Neural cell (in vitro differentiated cells): ENCODE measurements at regions not wholly inside any gene's neighbourhood (a gene's known extent, or its start where the extent isn't known, plus 50 kb on each side); places are given as distances from the start of the nearest gene placed in this dataset.

Source experiments
- H2AFZ ChIP-seq: fragments of 200-600, 300-800 bp; sonication (generic), shearing (Covaris generic); 2 replicates; pipeline ENCODE4 v1.6.0; 2014; ENCODE audit warnings: low read depth, mild to moderate bottlenecking, antibody characterized with exemption, low read length, moderate library complexity
- H3F3A ChIP-seq: fragments of 200-600 bp; shearing (Covaris generic); 2 replicates; pipeline ENCODE4 v1.6.1; 2016; ENCODE audit warnings: mild to moderate bottlenecking, moderate library complexity, mixed read lengths, antibody characterized with exemption, low read length; ENCODE audit not compliant: insufficient read depth, poor library complexity, severe bottlenecking
- H3K27ac ChIP-seq: fragments of 200-600, 300-800 bp; sonication (generic), shearing (Covaris generic); 2 replicates; pipeline ENCODE4 v1.5.1; 2014; ENCODE audit warnings: mild to moderate bottlenecking, low read length, moderate library complexity
- H3K27me3 ChIP-seq: fragments of 300-800, 200-600 bp; sonication (generic), shearing (Covaris generic); 2 replicates; pipeline ENCODE4 v1.6.0; 2014; ENCODE audit warnings: mild to moderate bottlenecking, low read depth, low read length, moderate library complexity; ENCODE audit not compliant: insufficient read depth
- H3K36me3 ChIP-seq: fragments of 300-800, 200-600 bp; sonication (generic), shearing (Covaris generic); 2 replicates; pipeline ENCODE4 v1.5.1; 2014; ENCODE audit warnings: mild to moderate bottlenecking, antibody characterized with exemption, low read length, moderate library complexity; ENCODE audit not compliant: insufficient read depth
- H3K4me2 ChIP-seq: fragments of 300-800, 200-600 bp; sonication (generic), shearing (Covaris generic); 2 replicates; pipeline ENCODE4 v1.6.0; 2014; ENCODE audit warnings: mild to moderate bottlenecking, low read length
- H3K4me3 ChIP-seq: fragments of 300-800, 200-600 bp; sonication (generic), shearing (Covaris generic); 2 replicates; pipeline ENCODE4 v1.5.1; 2014; ENCODE audit warnings: mild to moderate bottlenecking, low read length, moderate library complexity
- H3K79me2 ChIP-seq: fragments of 200-600 bp; shearing (Covaris generic); replicated peaks from 2 replicates; pipeline ENCODE4 v1.6.0; 2014; ENCODE audit warnings: mild to moderate bottlenecking, low read length, moderate library complexity; ENCODE audit not compliant: insufficient read depth
- H3K9ac ChIP-seq: fragments of 300-800, 200-600 bp; sonication (generic), shearing (Covaris generic); 2 replicates; pipeline ENCODE4 v1.6.1; 2016; ENCODE audit warnings: mild to moderate bottlenecking, low read length, mixed read lengths
- H3K9me2 ChIP-seq: fragments of 200-600 bp; shearing (Covaris generic); 2 replicates; pipeline ENCODE4 v1.6.1; 2016; ENCODE audit warnings: mild to moderate bottlenecking, low read length, mixed read lengths; ENCODE audit not compliant: insufficient read depth
- H3K9me3 ChIP-seq: fragments of 200-600, 300-800 bp; sonication (generic), shearing (Covaris generic); 2 replicates; pipeline ENCODE4 v1.6.1; 2016; ENCODE audit warnings: mild to moderate bottlenecking, mixed run types, low read length, moderate library complexity, mixed read lengths
- H4K20me1 ChIP-seq: fragments of 200-600 bp; shearing (Covaris generic); 2 replicates; pipeline ENCODE4 v1.6.1; 2016; ENCODE audit warnings: mild to moderate bottlenecking, mixed run types; ENCODE audit not compliant: insufficient read depth
- EP300 ChIP-seq: fragments of 450-650 bp; conservative IDR thresholded peaks from 2 replicates; pipeline ENCODE4 v1.6.1; 2014; ENCODE audit warnings: antibody characterized with exemption, mild to moderate bottlenecking, moderate library complexity; ENCODE audit not compliant: poor library complexity, severe bottlenecking
- EZH2 ChIP-seq: fragments of 200-600, 300-800 bp; shearing (Covaris generic), sonication (generic); IDR thresholded peaks from 2 replicates; pipeline ENCODE4 v1.6.1; 2014; ENCODE audit warnings: antibody characterized with exemption, low read length, borderline replicate concordance, mild to moderate bottlenecking; ENCODE audit not compliant: insufficient read depth, poor library complexity, severe bottlenecking
- MXI1 ChIP-seq: fragments of 450-650 bp; conservative IDR thresholded peaks from 2 replicates; pipeline ENCODE4 v1.6.1; 2014; ENCODE audit warnings: antibody characterized with exemption, mild to moderate bottlenecking; ENCODE audit not compliant: poor library complexity, severe bottlenecking
- POLR2AphosphoS5 ChIP-seq: IDR thresholded peaks from 2 replicates; pipeline ENCODE4 v1.6.1; 2012
- RAD21 ChIP-seq: fragments of 450-650 bp; conservative IDR thresholded peaks from 2 replicates; pipeline ENCODE4 v1.6.1; 2014; ENCODE audit warnings: antibody characterized with exemption, mild to moderate bottlenecking, moderate library complexity
- SMC3 ChIP-seq: fragments of 450-650 bp; conservative IDR thresholded peaks from 2 replicates; pipeline ENCODE4 v1.6.1; 2014; ENCODE audit warnings: antibody characterized with exemption, mild to moderate bottlenecking, moderate library complexity; ENCODE audit not compliant: poor library complexity
- TAF1 ChIP-seq: IDR thresholded peaks from 2 replicates; pipeline ENCODE4 v1.6.1; 2012; ENCODE audit warnings: low read depth
- TF ChIP-seq, protein P1 (sequence below): IDR thresholded peaks from 2 replicates; pipeline ENCODE4 v1.6.1; 2012; ENCODE audit warnings: borderline replicate concordance
- TF ChIP-seq, protein P2 (sequence below): fragments of 450-650 bp; IDR thresholded peaks from 2 replicates; pipeline ENCODE4 v1.5.1; 2014; ENCODE audit warnings: antibody characterized with exemption, mild to moderate bottlenecking, moderate library complexity; ENCODE audit not compliant: poor library complexity, severe bottlenecking

DNA sequence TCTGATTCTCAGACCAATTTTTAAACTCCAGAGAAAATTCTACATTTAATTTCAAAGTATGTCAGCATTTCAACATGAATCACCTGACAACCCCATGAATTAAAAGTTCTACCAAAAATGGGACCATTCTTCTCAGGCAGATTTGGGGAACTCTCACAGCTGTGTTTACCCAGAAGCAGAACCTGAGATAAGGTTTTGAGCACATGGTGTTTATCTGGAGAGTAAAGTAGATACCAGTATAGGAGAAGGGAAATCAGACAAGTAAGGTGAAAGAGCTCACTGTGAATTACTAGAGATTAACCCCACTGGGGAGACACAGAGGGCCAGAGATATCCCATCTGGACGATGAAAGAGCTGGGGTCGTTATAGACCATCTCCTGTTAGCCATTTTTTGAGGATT is 729.1 kb downstream of the DNAH5 start:
- TF ChIP-seq, protein P1, sequence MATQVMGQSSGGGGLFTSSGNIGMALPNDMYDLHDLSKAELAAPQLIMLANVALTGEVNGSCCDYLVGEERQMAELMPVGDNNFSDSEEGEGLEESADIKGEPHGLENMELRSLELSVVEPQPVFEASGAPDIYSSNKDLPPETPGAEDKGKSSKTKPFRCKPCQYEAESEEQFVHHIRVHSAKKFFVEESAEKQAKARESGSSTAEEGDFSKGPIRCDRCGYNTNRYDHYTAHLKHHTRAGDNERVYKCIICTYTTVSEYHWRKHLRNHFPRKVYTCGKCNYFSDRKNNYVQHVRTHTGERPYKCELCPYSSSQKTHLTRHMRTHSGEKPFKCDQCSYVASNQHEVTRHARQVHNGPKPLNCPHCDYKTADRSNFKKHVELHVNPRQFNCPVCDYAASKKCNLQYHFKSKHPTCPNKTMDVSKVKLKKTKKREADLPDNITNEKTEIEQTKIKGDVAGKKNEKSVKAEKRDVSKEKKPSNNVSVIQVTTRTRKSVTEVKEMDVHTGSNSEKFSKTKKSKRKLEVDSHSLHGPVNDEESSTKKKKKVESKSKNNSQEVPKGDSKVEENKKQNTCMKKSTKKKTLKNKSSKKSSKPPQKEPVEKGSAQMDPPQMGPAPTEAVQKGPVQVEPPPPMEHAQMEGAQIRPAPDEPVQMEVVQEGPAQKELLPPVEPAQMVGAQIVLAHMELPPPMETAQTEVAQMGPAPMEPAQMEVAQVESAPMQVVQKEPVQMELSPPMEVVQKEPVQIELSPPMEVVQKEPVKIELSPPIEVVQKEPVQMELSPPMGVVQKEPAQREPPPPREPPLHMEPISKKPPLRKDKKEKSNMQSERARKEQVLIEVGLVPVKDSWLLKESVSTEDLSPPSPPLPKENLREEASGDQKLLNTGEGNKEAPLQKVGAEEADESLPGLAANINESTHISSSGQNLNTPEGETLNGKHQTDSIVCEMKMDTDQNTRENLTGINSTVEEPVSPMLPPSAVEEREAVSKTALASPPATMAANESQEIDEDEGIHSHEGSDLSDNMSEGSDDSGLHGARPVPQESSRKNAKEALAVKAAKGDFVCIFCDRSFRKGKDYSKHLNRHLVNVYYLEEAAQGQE = no peak
- TF ChIP-seq POLR2AphosphoS5 (no peak), MXI1 (no peak), SMC3 (no peak), TAF1 (no peak), EP300 (no peak), RAD21 (no peak), EZH2 (no peak)
- TF ChIP-seq, protein P2, sequence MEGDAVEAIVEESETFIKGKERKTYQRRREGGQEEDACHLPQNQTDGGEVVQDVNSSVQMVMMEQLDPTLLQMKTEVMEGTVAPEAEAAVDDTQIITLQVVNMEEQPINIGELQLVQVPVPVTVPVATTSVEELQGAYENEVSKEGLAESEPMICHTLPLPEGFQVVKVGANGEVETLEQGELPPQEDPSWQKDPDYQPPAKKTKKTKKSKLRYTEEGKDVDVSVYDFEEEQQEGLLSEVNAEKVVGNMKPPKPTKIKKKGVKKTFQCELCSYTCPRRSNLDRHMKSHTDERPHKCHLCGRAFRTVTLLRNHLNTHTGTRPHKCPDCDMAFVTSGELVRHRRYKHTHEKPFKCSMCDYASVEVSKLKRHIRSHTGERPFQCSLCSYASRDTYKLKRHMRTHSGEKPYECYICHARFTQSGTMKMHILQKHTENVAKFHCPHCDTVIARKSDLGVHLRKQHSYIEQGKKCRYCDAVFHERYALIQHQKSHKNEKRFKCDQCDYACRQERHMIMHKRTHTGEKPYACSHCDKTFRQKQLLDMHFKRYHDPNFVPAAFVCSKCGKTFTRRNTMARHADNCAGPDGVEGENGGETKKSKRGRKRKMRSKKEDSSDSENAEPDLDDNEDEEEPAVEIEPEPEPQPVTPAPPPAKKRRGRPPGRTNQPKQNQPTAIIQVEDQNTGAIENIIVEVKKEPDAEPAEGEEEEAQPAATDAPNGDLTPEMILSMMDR = no peak
- H3K79me2 ChIP-seq = no peaks in the 10 kb centered on the region
- H4K20me1 ChIP-seq = no peaks in the 10 kb centered on the region
- H3K36me3 ChIP-seq = no peaks in the 10 kb centered on the region
- no peaks in the 10 kb centered on the region for H3K27me3 ChIP-seq
- H3K27ac ChIP-seq = no peak overlapping the region
- no peaks in the 10 kb centered on the region for H3K9me3 ChIP-seq
- no peak overlapping the region for H3K9ac ChIP-seq
- no peaks in the 10 kb centered on the region for H3K9me2 ChIP-seq
- H3K4me2 ChIP-seq = no peak overlapping the region
- H3K4me3 ChIP-seq = no peak overlapping the region
- no peak overlapping the region for H2AFZ ChIP-seq
- H3F3A ChIP-seq = no peaks in the 10 kb centered on the region

- Histone ChIP-seq H4K20me1 (no peaks in the 10 kb centered on the region), H3K79me2 (no peaks in the 10 kb centered on the region), H3K27ac (no peak overlapping the region), H3K9me2 (no peaks in the 10 kb centered on the region), H3K4me3 (no peak overlapping the region), H3K27me3 (no peaks in the 10 kb centered on the region), H3K9ac (no peak overlapping the region), H3K36me3 (no peaks in the 10 kb centered on the region), H3K9me3 (no peaks in the 10 kb centered on the region), H2AFZ (no peak overlapping the region), H3K4me2 (no peak overlapping the region), H3F3A (no peaks in the 10 kb centered on the region)
- TF ChIP-seq RAD21 (no peak), SMC3 (no peak), TAF1 (no peak), MXI1 (no peak), POLR2AphosphoS5 (no peak), EP300 (no peak)
- TF ChIP-seq, protein P1 = no peak
- TF ChIP-seq, protein P2 = no peak
Measured at GRCh38 chr5:13214182-13214581, 730.3 kb downstream of the DNAH5 start.
